B cell (primary cell): ENCODE measurements at regions not wholly inside any gene's neighbourhood (a gene's known extent, or its start where the extent isn't known, plus 50 kb on each side); places are given as distances from the start of the nearest gene placed in this dataset.

ENCODE experiments used
- CTCF ChIP-seq: fragments of 200-600 bp; IDR thresholded peaks from one replicate; pipeline ENCODE4 v1.8.0; 2022; ENCODE audit warnings: antibody characterized with exemption, mild to moderate bottlenecking
- EZH2 ChIP-seq: IDR thresholded peaks from 2 replicates; pipeline ENCODE4 v1.6.1; 2012; ENCODE audit warnings: borderline replicate concordance, low read depth, mild to moderate bottlenecking, moderate library complexity, low read length; ENCODE audit not compliant: insufficient read depth, poor library complexity, severe bottlenecking

GRCh38 chr14:97206916-97207315 lies 409.7 kb downstream of the VRK1 start:
- no peak for TF ChIP-seq CTCF
- no peak for TF ChIP-seq EZH2
